Trophoblast cell (in vitro differentiated cells and primary cell): ENCODE measurements at regions not wholly inside any gene's neighbourhood (a gene's known extent, or its start where the extent isn't known, plus 50 kb on each side); places are given as distances from the start of the nearest gene placed in this dataset.

ENCODE experiments used
- DNase-seq, 2 donors: peaks; one replicate each; pipeline ENCODE4 v3.0.0-alpha.2; 2016
- H2AFZ ChIP-seq: 2 replicates; pipeline ENCODE4 v1.6.1; 2013; ENCODE audit warnings: low read length, moderate library complexity, mild to moderate bottlenecking; ENCODE audit not compliant: insufficient read depth, poor library complexity
- H2AK5ac ChIP-seq: 2 replicates; pipeline ENCODE4 v1.6.1; 2013; ENCODE audit warnings: mild to moderate bottlenecking, low read length
- H2BK120ac ChIP-seq: 2 replicates; pipeline ENCODE4 v1.6.1; 2013; ENCODE audit warnings: low read length, mild to moderate bottlenecking, moderate library complexity; ENCODE audit not compliant: insufficient read depth, poor library complexity
- H2BK12ac ChIP-seq: 2 replicates; pipeline ENCODE4 v1.6.1; 2013; ENCODE audit warnings: mild to moderate bottlenecking, low read length, moderate library complexity
- H2BK5ac ChIP-seq: 2 replicates; pipeline ENCODE4 v1.6.1; 2013; ENCODE audit warnings: low read length, low read depth, moderate library complexity, mild to moderate bottlenecking; ENCODE audit not compliant: poor library complexity
- H3K14ac ChIP-seq: 2 replicates; pipeline ENCODE4 v1.6.1; 2013; ENCODE audit warnings: mild to moderate bottlenecking, low read length
- H3K18ac ChIP-seq: 2 replicates; pipeline ENCODE4 v1.6.1; 2013; ENCODE audit warnings: mild to moderate bottlenecking, low read length
- H3K23ac ChIP-seq: 2 replicates; pipeline ENCODE4 v1.6.1; 2013; ENCODE audit warnings: low read length
- H3K27ac ChIP-seq: 2 replicates; pipeline ENCODE4 v1.5.1; 2013; ENCODE audit warnings: low read depth, mild to moderate bottlenecking, inconsistent platforms, low read length, moderate library complexity
- H3K27me3 ChIP-seq: 2 replicates; pipeline ENCODE4 v1.6.1; 2013; ENCODE audit warnings: inconsistent platforms, mild to moderate bottlenecking, low read length, moderate library complexity; ENCODE audit not compliant: insufficient read depth
- H3K36me3 ChIP-seq, 2 experiments: 1 replicate in 1 of 2; 2 replicates in 1 of 2; pipeline ENCODE4 v1.6.1; 2013; ENCODE audit warnings: low read length in 2 of 2, mild to moderate bottlenecking in 2 of 2, moderate library complexity in 1 of 2; ENCODE audit not compliant: insufficient read depth in 2 of 2, control insufficient read depth in 1 of 2
- H3K4ac ChIP-seq: 2 replicates; pipeline ENCODE4 v1.6.1; 2013; ENCODE audit warnings: low read depth, mild to moderate bottlenecking, low read length, moderate library complexity
- H3K4me1 ChIP-seq, 2 experiments: 1 replicate in 1 of 2; 2 replicates in 1 of 2; pipeline ENCODE4 v1.6.1; 2013; ENCODE audit warnings: low read length in 2 of 2, mild to moderate bottlenecking in 2 of 2, moderate library complexity in 1 of 2; ENCODE audit not compliant: insufficient read depth in 2 of 2, control insufficient read depth in 1 of 2
- H3K4me2 ChIP-seq: 2 replicates; pipeline ENCODE4 v1.6.1; 2013; ENCODE audit warnings: inconsistent platforms, mild to moderate bottlenecking, low read length, moderate library complexity
- H3K4me3 ChIP-seq: 2 replicates; pipeline ENCODE4 v1.5.1; 2013; ENCODE audit warnings: mild to moderate bottlenecking, low read depth, low read length, inconsistent platforms
- H3K79me1 ChIP-seq: one replicate; pipeline ENCODE4 v1.6.1; 2013; ENCODE audit warnings: low read length
- H3K79me2 ChIP-seq: 2 replicates; pipeline ENCODE4 v1.6.1; 2013; ENCODE audit warnings: low read length, mild to moderate bottlenecking; ENCODE audit not compliant: control insufficient read depth, insufficient read depth, poor library complexity
- H3K9ac ChIP-seq: 2 replicates; pipeline ENCODE4 v1.6.1; 2013; ENCODE audit warnings: mild to moderate bottlenecking, low read length
- H3K9me3 ChIP-seq: 2 replicates; pipeline ENCODE4 v1.6.1; 2013; ENCODE audit warnings: low read depth, mild to moderate bottlenecking, control low read depth, inconsistent platforms, low read length; ENCODE audit not compliant: insufficient read depth
- H4K12ac ChIP-seq: 2 replicates; pipeline ENCODE4 v1.6.1; 2013; ENCODE audit warnings: low read depth, mild to moderate bottlenecking, low read length, moderate library complexity
- H4K8ac ChIP-seq: 2 replicates; pipeline ENCODE4 v1.6.1; 2013; ENCODE audit warnings: low read depth, mild to moderate bottlenecking, low read length, moderate library complexity
- H4K91ac ChIP-seq: one replicate; pipeline ENCODE4 v1.6.1; 2013; ENCODE audit warnings: low read depth, mild to moderate bottlenecking, low read length, moderate library complexity
- WGBS: extraction: QIAGEN DNeasy Blood & Tissue Kit; methylation state at CpG from one replicate; pipeline ENCODE4 v1.1.7; 2013; ENCODE audit warnings: missing lambda C conversion rate; ENCODE audit not compliant: insufficient read length, insufficient coverage; ENCODE audit errors: extremely low coverage; 5-methylcytosine and 5-hydroxymethylcytosine counted together

DNA sequence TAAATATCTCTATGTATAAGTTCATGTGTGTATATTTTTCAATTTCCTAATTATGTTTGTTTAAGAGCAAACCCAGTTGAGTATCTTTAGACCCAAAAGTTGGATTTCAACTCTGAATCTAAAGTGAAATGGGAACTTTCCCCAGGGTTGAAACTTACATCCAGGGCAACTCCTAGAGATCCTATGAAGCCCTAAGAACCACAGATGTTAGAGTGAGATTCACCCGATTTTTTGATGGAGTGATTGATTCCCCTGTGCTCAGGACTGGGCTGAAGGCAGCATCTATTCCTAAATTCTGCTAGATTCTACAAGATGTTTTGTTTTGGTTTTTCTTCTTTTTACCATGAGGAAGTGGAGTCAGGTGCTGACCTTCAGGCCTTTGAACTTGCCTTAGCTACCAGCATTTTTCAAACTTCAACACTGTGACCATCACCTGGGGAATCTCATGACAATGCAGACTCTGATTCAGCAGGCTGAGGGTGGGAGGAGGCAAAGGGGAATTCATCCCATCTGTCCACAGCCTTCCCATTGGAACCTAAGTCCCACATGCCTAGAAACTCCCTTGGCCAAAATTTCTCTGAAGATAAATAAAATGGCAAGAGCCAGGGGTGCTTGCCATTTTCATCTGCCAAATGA, 145.5 kb downstream of the ETS2 start:
- peak; percentile 66 to 81 for DNase-seq
- H2BK12ac ChIP-seq: no peak overlapping the region
- H3K4me2 ChIP-seq: no peak overlapping the region
- no peak overlapping the region for H3K27ac ChIP-seq
- no peak overlapping the region for H4K8ac ChIP-seq
- H4K91ac ChIP-seq: no peak overlapping the region
- H3K9me3 ChIP-seq: no peaks in the 10 kb centered on the region
- no peaks in the 10 kb centered on the region for H3K79me1 ChIP-seq
- no CpG with 5 or more reads among the region's 1 CpG for WGBS
- H3K36me3 ChIP-seq: no peaks in the 10 kb centered on the region
- H2BK120ac ChIP-seq: no peak overlapping the region
- no peaks in the 10 kb centered on the region for H3K27me3 ChIP-seq
- no peak overlapping the region for H3K14ac ChIP-seq
- no peak overlapping the region for H2AFZ ChIP-seq
- no peaks in the 10 kb centered on the region for H3K4me1 ChIP-seq
- H2BK5ac ChIP-seq: no peak overlapping the region
- H3K4ac ChIP-seq: no peak overlapping the region
- no peak overlapping the region for H3K4me3 ChIP-seq
- no peak overlapping the region for H4K12ac ChIP-seq
- no peak overlapping the region for H2AK5ac ChIP-seq
- no peaks in the 10 kb centered on the region for H3K79me2 ChIP-seq
- no peak overlapping the region for H3K23ac ChIP-seq
- H3K9ac ChIP-seq: no peak overlapping the region
- H3K18ac ChIP-seq: no peak overlapping the region

DNA sequence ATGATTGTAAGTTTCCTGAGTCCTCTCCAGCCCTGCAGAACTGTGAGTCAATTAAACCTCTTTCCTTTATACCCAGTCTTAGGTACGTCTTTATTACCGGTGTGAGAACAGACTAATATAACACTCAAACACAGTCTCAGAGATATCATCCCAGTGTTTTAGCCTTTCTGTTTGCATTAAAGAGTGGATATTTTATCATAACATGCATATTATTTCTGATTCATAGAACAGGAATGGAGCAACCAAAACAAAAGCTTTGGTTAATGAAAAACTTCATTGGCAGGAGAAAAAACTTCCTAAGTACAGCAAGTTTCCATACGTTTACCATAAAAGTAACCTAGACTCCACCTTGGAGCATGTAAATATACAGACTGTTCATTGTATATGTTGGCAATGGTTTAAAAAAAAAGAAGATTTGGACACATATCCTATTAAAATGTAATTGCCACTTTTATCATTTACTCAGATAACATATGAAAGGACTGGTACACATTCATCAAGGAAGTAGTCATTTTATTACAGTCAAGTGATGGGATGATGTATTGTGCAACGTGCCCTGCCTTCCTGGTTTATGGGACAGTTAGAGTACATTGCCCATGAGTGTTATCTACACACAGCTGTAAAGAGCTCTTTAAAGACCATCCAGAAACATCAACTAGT, 144.8 kb downstream of the ETS2 start:
- Histone ChIP-seq H3K4me1 (no peaks in the 10 kb centered on the region), H4K8ac (no peak overlapping the region), H3K14ac (no peak overlapping the region), H3K36me3 (no peaks in the 10 kb centered on the region), H3K4me2 (no peak overlapping the region), H3K4ac (no peak overlapping the region), H3K79me2 (no peaks in the 10 kb centered on the region), H2BK120ac (no peak overlapping the region), H3K79me1 (no peaks in the 10 kb centered on the region), H3K27me3 (no peaks in the 10 kb centered on the region), H3K9me3 (no peaks in the 10 kb centered on the region), H3K18ac (no peak overlapping the region), H3K4me3 (no peak overlapping the region), H3K9ac (no peak overlapping the region), H4K12ac (no peak overlapping the region), H3K23ac (no peak overlapping the region), H4K91ac (no peak overlapping the region), H3K27ac (no peak overlapping the region), H2AK5ac (no peak overlapping the region), H2BK12ac (no peak overlapping the region), H2BK5ac (no peak overlapping the region), H2AFZ (no peak overlapping the region)
- DNase-seq: peak in 1 of 2 donors; percentile 18
- WGBS: no CpG with 5 or more reads among the region's 4 CpGs

DNA sequence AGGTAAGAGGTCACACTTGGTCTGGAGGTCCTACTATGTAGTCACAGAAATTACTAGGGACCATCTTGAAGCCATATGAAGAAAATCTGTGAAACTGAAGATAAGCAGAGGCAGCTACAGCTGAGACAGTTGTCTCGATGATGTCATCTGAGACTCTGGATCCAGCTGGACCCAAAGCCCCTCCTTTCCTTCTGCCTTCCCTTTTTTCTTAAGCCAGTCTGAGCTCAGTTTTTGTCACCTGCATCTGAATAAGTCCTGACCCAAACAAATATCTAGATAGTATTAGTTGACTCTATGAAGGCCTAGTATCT, 143.3 kb downstream of the ETS2 start:
- Histone ChIP-seq H3K36me3 (no peaks in the 10 kb centered on the region), H3K9ac (no peak overlapping the region), H3K4me2 (no peak overlapping the region), H3K23ac (no peak overlapping the region), H2BK5ac (no peak overlapping the region), H2AK5ac (no peak overlapping the region), H4K12ac (no peak overlapping the region), H3K27ac (no peak overlapping the region), H3K79me2 (no peaks in the 10 kb centered on the region), H3K18ac (no peak overlapping the region), H4K91ac (no peak overlapping the region), H2AFZ (no peak overlapping the region), H4K8ac (no peak overlapping the region), H2BK12ac (no peak overlapping the region), H3K27me3 (no peaks in the 10 kb centered on the region), H3K9me3 (no peaks in the 10 kb centered on the region), H3K4me3 (no peak overlapping the region), H3K79me1 (no peaks in the 10 kb centered on the region), H2BK120ac (no peak overlapping the region), H3K14ac (no peak overlapping the region), H3K4me1 (no peaks in the 10 kb centered on the region), H3K4ac (no peak overlapping the region)
- DNase-seq: no peak
- WGBS: no CpG with 5 or more reads among the region's 1 CpG

DNA sequence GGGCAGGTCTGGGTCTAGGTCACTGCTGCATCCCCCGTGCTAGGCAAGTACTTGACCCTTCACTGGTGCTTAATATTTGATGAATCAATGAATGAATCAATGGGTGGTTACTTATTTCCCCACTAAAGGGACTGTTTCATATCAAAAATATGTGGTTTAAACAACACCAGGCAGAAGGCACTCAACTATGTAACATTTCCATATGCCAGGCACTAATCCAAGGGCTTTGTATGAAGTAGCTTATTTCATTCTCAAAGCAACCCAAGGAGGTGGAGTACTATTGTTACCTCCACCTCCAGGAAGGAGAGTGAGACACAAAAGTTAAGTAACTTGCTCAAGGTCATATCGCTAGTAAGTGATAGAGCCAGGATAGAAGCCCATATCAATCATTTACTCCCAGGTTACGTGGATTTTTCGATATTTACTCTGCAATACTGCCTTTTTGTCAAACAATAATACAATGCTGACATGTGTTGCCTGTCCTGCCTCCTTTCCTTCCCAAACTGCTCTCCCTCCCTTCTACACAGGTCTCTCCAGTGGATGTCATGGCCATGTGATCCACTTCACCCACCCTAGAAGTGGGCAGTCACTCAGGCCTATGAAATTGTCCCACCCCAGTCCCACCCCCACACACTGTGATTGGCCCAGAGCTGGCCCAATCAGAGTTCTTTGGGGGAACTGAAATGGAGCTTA, 142.8 kb downstream of the ETS2 start:
- Histone ChIP-seq H3K4me2 (no peak overlapping the region), H3K4me1 (no peaks in the 10 kb centered on the region), H3K79me2 (no peaks in the 10 kb centered on the region), H4K12ac (no peak overlapping the region), H3K36me3 (no peaks in the 10 kb centered on the region), H2AK5ac (no peak overlapping the region), H2BK12ac (no peak overlapping the region), H3K27me3 (no peaks in the 10 kb centered on the region), H3K9me3 (no peaks in the 10 kb centered on the region), H3K4me3 (no peak overlapping the region), H2BK5ac (no peak overlapping the region), H3K9ac (no peak overlapping the region), H3K4ac (no peak overlapping the region), H4K8ac (no peak overlapping the region), H2AFZ (no peak overlapping the region), H4K91ac (no peak overlapping the region), H3K23ac (no peak overlapping the region), H3K79me1 (no peaks in the 10 kb centered on the region), H3K27ac (no peak overlapping the region), H3K14ac (no peak overlapping the region), H2BK120ac (no peak overlapping the region), H3K18ac (no peak overlapping the region)
- DNase-seq: no peak
- no CpG with 5 or more reads among the region's 4 CpGs for WGBS
